CD4-positive, CD25-positive, alpha-beta regulatory T cell (primary cell): ENCODE measurements at regions not wholly inside any gene's neighbourhood (a gene's known extent, or its start where the extent isn't known, plus 50 kb on each side); places are given as distances from the start of the nearest gene placed in this dataset.

ENCODE experiments used
- ATAC-seq, 2 donors: fragments of 150-1000 bp; cut with Tn5 transposase; one replicate each; pipeline ENCODE4 v1.10.0; 2021; ENCODE audit warnings: low read depth in 2 of 2, moderate number of reproducible peaks in 2 of 2, moderate library complexity in 1 of 2
- DNase-seq, 3 donors: peaks; one replicate each; pipeline versions ENCODE4 v3.0.0 to v3.0.0-alpha.2; 2012 to 2022; ENCODE audit warnings: mixed read lengths in 1 of 3
- H3K27ac ChIP-seq: one replicate; pipeline ENCODE4 v1.7.0; 2013; ENCODE audit warnings: mild to moderate bottlenecking, low read length; ENCODE audit not compliant: insufficient read depth, poor library complexity, severe bottlenecking
- H3K27me3 ChIP-seq: one replicate; pipeline ENCODE4 v1.7.0; 2013; ENCODE audit warnings: low read length; ENCODE audit not compliant: control insufficient read depth, insufficient read depth
- H3K36me3 ChIP-seq: one replicate; pipeline ENCODE4 v1.7.0; 2013; ENCODE audit warnings: mild to moderate bottlenecking, low read length, moderate library complexity; ENCODE audit not compliant: control insufficient read depth, insufficient read depth
- H3K4me1 ChIP-seq: 2 replicates; pipeline ENCODE4 v1.7.0; 2013; ENCODE audit warnings: mild to moderate bottlenecking, low read length; ENCODE audit not compliant: insufficient read depth, control insufficient read depth, poor library complexity, severe bottlenecking
- H3K4me3 ChIP-seq: one replicate; pipeline ENCODE4 v1.7.0; 2013; ENCODE audit warnings: low read depth, mild to moderate bottlenecking, low read length, moderate library complexity
- H3K9me3 ChIP-seq, 2 experiments: 1 replicate in 1 of 2; 2 replicates in 1 of 2; pipeline ENCODE4 v1.7.0; 2013; ENCODE audit warnings: low read length in 2 of 2, mild to moderate bottlenecking in 1 of 2, moderate library complexity in 1 of 2; ENCODE audit not compliant: control insufficient read depth in 2 of 2
- H3K27ac Mint-ChIP-seq, 3 donors: one replicate each; pipeline ENCODE4 v1.8.0; 2020 to 2022; ENCODE audit warnings: mild to moderate bottlenecking in 3 of 3, mixed read lengths in 3 of 3, moderate library complexity in 2 of 3
- H3K27me3 Mint-ChIP-seq: one replicate; pipeline ENCODE4 v1.8.0; 2022; ENCODE audit warnings: mild to moderate bottlenecking, mixed read lengths
- H3K36me3 Mint-ChIP-seq: one replicate; pipeline ENCODE4 v1.8.0; 2020; ENCODE audit warnings: mixed read lengths
- H3K4me1 Mint-ChIP-seq, 4 donors: one replicate each; pipeline ENCODE4 v1.8.0; 2020 to 2022; ENCODE audit warnings: mixed read lengths in 4 of 4, mild to moderate bottlenecking in 1 of 4
- H3K4me3 Mint-ChIP-seq, 4 donors: one replicate each; pipeline ENCODE4 v1.8.0; 2020 to 2022; ENCODE audit warnings: mild to moderate bottlenecking in 4 of 4, mixed read lengths in 4 of 4, moderate library complexity in 3 of 4
- H3K9me3 Mint-ChIP-seq, 7 donors: one replicate each; pipeline ENCODE4 v1.8.0; 2020 to 2022; ENCODE audit warnings: mixed read lengths in 7 of 7, mild to moderate bottlenecking in 3 of 7, moderate library complexity in 2 of 7

DNA sequence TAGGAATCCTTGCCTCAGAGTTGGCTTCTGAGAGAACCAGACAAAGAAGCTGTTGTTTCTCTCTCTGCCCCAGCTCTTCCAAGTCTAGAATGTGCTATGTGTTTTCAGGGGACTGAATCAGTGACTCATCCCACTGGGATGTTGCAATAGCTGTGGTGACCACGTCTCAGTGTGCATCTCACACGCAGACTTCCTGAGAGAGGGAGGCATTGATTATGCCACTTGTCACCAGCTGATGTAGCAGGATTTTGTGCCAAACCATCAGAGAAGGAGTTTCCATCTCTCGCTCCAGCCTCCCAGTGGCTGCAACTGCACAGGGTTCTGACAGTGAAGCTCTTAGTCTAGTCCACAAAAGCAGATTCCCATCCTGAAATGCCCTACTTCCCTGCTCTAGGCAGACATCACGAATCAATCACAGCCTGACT is 455.8 kb downstream of the MIAT start:
- no peaks in the 10 kb centered on the region for H3K36me3 Mint-ChIP-seq
- H3K27me3 ChIP-seq, result no peaks in the 10 kb centered on the region
- no peak for DNase-seq
- no peak overlapping the region for H3K27ac Mint-ChIP-seq
- H3K27ac ChIP-seq, result no peak overlapping the region
- no peaks in the 10 kb centered on the region for H3K36me3 ChIP-seq
- no peaks in the 10 kb centered on the region for H3K4me1 Mint-ChIP-seq
- H3K9me3 ChIP-seq, result no peaks in the 10 kb centered on the region
- ATAC-seq, result no peak
- H3K27me3 Mint-ChIP-seq, result no peaks in the 10 kb centered on the region
- H3K4me3 ChIP-seq, result no peak overlapping the region
- no peak overlapping the region for H3K4me3 Mint-ChIP-seq
- no peaks in the 10 kb centered on the region for H3K4me1 ChIP-seq
- peaks cover 2 to 12% (median 4%) of the 10 kb centered on the region in 7 donors for H3K9me3 Mint-ChIP-seq

GRCh38 chr22:27113641-27114040 is 456.3 kb downstream of the MIAT start:
- no peaks in the 10 kb centered on the region for H3K4me1 Mint-ChIP-seq
- no peak for DNase-seq
- H3K9me3 Mint-ChIP-seq, result peaks cover 0 to 12% (median 4%) of the 10 kb centered on the region in 7 donors
- Histone ChIP-seq H3K4me1 (no peaks in the 10 kb centered on the region), H3K27me3 (no peaks in the 10 kb centered on the region), H3K4me3 (no peak overlapping the region), H3K9me3 (no peaks in the 10 kb centered on the region), H3K36me3 (no peaks in the 10 kb centered on the region), H3K27ac (no peak overlapping the region)
- H3K27me3 Mint-ChIP-seq, result no peaks in the 10 kb centered on the region
- H3K36me3 Mint-ChIP-seq, result no peaks in the 10 kb centered on the region
- ATAC-seq, result no peak
- no peak overlapping the region for H3K27ac Mint-ChIP-seq
- H3K4me3 Mint-ChIP-seq, result no peak overlapping the region

GRCh38 chr22:27114186-27114585 is 456.8 kb downstream of the MIAT start:
- Mint-ChIP-seq H3K9me3 (peaks cover 0 to 9% (median 2%) of the 10 kb centered on the region in 7 donors), H3K4me3 (no peak overlapping the region), H3K27me3 (no peaks in the 10 kb centered on the region), H3K36me3 (no peaks in the 10 kb centered on the region), H3K4me1 (no peaks in the 10 kb centered on the region), H3K27ac (no peak overlapping the region)
- no peak overlapping the region for H3K27ac ChIP-seq
- DNase-seq (no peak), ATAC-seq (no peak)
- H3K4me3 ChIP-seq, result no peak overlapping the region
- no peaks in the 10 kb centered on the region for H3K36me3 ChIP-seq
- no peaks in the 10 kb centered on the region for H3K4me1 ChIP-seq
- no peaks in the 10 kb centered on the region for H3K9me3 ChIP-seq
- H3K27me3 ChIP-seq, result no peaks in the 10 kb centered on the region

DNA sequence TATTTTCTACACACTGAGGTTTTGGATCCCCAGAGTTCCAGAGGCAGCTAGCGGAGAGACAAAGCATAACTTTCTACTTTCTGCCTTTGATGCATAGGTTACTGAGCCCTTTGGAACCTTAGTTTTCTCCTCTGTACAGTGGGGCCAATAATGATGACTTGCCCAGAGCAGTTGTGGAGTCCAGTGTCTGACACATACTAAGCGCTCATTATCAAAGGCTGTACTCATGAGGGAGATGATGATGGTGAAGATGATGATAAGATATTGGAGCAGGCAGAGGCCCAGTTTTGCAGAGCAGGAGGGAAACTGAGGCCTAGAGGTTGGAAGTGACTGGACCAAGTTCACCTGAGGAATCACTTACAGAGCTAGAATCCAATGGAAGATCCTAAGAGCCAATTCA is 458.0 kb downstream of the MIAT start:
- no peak overlapping the region for H3K4me3 Mint-ChIP-seq
- Histone ChIP-seq H3K27me3 (no peaks in the 10 kb centered on the region), H3K4me3 (no peak overlapping the region), H3K4me1 (no peaks in the 10 kb centered on the region), H3K27ac (no peak overlapping the region), H3K9me3 (no peaks in the 10 kb centered on the region), H3K36me3 (no peaks in the 10 kb centered on the region)
- peaks cover 0 to 9% (median 0%) of the 10 kb centered on the region in 7 donors for H3K9me3 Mint-ChIP-seq
- DNase-seq, result no peak
- ATAC-seq, result no peak
- no peaks in the 10 kb centered on the region for H3K36me3 Mint-ChIP-seq
- H3K27me3 Mint-ChIP-seq, result no peaks in the 10 kb centered on the region
- H3K27ac Mint-ChIP-seq, result no peak overlapping the region
- H3K4me1 Mint-ChIP-seq, result no peaks in the 10 kb centered on the region

DNA sequence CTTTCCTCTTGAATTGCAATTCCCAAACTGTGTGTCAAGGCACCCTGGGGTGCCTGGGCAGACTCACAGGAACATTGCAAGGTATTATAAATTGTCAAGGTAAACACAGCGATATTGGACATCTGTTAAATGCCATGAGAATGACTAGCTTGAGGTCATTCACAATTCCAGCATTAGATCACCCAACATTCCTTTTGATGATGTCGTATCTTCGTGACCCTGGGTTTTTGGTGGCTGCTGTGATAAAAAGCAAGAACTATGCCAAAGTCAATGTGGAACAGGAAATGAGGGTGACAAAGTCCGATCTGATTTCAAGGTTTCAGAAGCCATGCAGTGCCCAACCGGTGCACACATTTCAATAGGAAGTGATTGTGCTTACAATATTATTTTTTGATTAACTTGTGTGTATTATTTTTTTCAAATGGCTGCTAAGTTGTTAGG is 458.4 kb downstream of the MIAT start:
- Histone ChIP-seq H3K27ac (no peak overlapping the region), H3K9me3 (no peaks in the 10 kb centered on the region), H3K4me1 (no peaks in the 10 kb centered on the region), H3K4me3 (no peak overlapping the region), H3K27me3 (no peaks in the 10 kb centered on the region), H3K36me3 (no peaks in the 10 kb centered on the region)
- DNase-seq, result no peak
- no peaks in the 10 kb centered on the region for H3K27me3 Mint-ChIP-seq
- H3K9me3 Mint-ChIP-seq, result peaks cover 0 to 9% (median 0%) of the 10 kb centered on the region in 7 donors
- no peaks in the 10 kb centered on the region for H3K36me3 Mint-ChIP-seq
- no peak overlapping the region for H3K4me3 Mint-ChIP-seq
- no peaks in the 10 kb centered on the region for H3K4me1 Mint-ChIP-seq
- no peak for ATAC-seq
- H3K27ac Mint-ChIP-seq, result no peak overlapping the region

DNA sequence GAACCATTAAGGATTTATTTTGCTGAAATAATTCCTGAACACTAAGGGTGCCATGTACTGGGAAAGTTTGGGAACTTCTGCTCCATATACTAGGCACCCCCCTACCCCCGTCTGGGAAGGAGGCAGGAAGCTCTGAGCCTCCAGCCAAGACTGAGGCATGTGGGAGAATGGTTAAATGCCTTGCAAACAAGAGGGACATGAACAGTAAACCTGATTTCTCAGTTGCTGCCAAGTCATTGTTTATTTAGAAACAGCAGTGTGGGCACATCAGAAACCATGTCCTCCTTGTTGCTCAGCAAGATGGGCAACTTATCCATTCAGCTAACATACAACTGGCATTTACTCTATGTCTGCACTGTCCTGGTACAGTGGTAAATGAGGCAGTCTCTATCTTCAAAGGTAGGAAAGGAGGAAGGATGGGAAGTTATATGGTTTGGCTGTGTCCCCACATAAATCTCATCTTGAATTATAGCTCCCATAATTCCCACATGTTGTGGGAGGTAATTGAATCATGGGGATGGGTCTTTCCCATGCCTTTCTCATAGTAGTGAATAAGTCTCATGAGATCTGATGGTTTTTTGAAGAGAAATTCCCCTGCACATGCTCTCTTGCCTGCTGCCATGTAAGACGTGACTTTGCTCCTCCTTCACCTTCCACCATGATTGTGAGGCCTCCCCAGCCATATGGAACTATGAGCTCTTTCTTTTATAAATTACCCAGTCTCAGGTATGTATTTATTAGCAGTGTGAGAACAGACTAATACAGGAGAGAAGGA is 459.1 kb downstream of the MIAT start:
- no peak for ATAC-seq
- Histone ChIP-seq H3K27me3 (no peaks in the 10 kb centered on the region), H3K27ac (no peak overlapping the region), H3K4me3 (no peak overlapping the region), H3K36me3 (no peaks in the 10 kb centered on the region), H3K9me3 (no peaks in the 10 kb centered on the region), H3K4me1 (no peaks in the 10 kb centered on the region)
- no peaks in the 10 kb centered on the region for H3K27me3 Mint-ChIP-seq
- peaks cover 0 to 9% (median under 1%) of the 10 kb centered on the region in 7 donors for H3K9me3 Mint-ChIP-seq
- H3K36me3 Mint-ChIP-seq, result no peaks in the 10 kb centered on the region
- no peak overlapping the region for H3K27ac Mint-ChIP-seq
- no peaks in the 10 kb centered on the region for H3K4me1 Mint-ChIP-seq
- DNase-seq, result no peak
- no peak overlapping the region for H3K4me3 Mint-ChIP-seq

DNA sequence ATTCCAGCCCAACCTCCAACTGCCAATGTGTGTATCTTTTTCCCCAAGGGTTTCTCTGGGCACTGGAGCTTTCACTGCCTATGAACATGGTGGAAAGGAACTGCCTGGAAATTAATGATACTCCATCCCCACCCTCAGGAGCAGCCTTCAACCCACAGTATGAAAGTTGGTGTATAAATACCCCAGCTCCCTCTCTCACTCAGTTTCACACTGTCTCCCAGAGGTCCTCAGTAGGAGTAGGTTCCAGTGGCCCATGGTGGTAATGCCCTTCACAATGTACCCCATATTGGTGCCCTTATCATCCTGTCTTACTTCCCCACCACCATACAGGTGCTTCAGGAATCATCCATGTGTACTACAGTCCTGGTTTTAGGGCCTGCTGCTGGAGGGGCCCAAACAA is 462.6 kb downstream of the MIAT start:
- Mint-ChIP-seq H3K4me3 (no peak overlapping the region), H3K36me3 (no peaks in the 10 kb centered on the region), H3K9me3 (peaks cover 0 to 6% (median 2%) of the 10 kb centered on the region in 7 donors), H3K4me1 (no peaks in the 10 kb centered on the region), H3K27ac (no peak overlapping the region), H3K27me3 (no peaks in the 10 kb centered on the region)
- ATAC-seq (no peak), DNase-seq (no peak)
- Histone ChIP-seq H3K36me3 (no peaks in the 10 kb centered on the region), H3K9me3 (no peaks in the 10 kb centered on the region), H3K27me3 (no peaks in the 10 kb centered on the region), H3K4me1 (no peaks in the 10 kb centered on the region), H3K4me3 (no peak overlapping the region), H3K27ac (no peak overlapping the region)

GRCh38 chr22:27122574-27122973 is 465.2 kb downstream of the MIAT start:
- H3K4me1 ChIP-seq, result no peaks in the 10 kb centered on the region
- peaks cover 5% of the 10 kb centered on the region for H3K27me3 Mint-ChIP-seq
- H3K4me3 Mint-ChIP-seq, result no peak overlapping the region
- no peaks in the 10 kb centered on the region for H3K9me3 ChIP-seq
- H3K4me3 ChIP-seq, result no peak overlapping the region
- H3K9me3 Mint-ChIP-seq, result peaks cover 0 to 3% (median 0%) of the 10 kb centered on the region in 7 donors
- H3K36me3 ChIP-seq, result no peaks in the 10 kb centered on the region
- peaks cover 2% of the 10 kb centered on the region for H3K27me3 ChIP-seq
- ATAC-seq (no peak), DNase-seq (no peak)
- H3K36me3 Mint-ChIP-seq, result no peaks in the 10 kb centered on the region
- H3K27ac ChIP-seq, result no peak overlapping the region
- H3K27ac Mint-ChIP-seq, result no peak overlapping the region
- H3K4me1 Mint-ChIP-seq, result no peaks in the 10 kb centered on the region
